ENCODE measurements at regions not wholly inside any gene's neighbourhood (a gene's known extent, or its start where the extent isn't known, plus 50 kb on each side); places are given as distances from the start of the nearest gene placed in this dataset.
A peak's percentile ranks its signal among the peaks of the same experiment; 100 is the strongest.

DNA sequence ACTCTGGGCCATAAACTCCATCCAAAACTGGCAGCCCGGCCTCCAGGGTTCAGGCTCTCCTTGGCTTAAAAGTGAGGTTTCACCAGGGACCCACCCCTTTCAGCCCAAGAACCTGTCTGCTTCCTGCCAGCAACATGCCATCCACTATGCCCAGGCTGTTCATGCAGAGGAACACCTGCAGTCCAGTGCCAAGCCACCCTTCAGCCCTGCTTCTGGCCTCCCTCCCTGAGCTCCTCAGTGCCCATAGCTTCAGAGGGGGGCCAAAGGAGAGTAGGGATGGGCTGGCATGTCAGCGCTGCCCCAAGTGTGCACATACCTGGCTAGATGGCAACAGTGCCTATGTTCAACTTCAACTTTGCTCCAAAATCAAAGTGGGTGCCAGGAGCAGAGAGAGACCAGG lies 166.9 kb upstream of the MRPS30 start:
- BruUV-seq (replicated peaks) = no TSS peak

DNA sequence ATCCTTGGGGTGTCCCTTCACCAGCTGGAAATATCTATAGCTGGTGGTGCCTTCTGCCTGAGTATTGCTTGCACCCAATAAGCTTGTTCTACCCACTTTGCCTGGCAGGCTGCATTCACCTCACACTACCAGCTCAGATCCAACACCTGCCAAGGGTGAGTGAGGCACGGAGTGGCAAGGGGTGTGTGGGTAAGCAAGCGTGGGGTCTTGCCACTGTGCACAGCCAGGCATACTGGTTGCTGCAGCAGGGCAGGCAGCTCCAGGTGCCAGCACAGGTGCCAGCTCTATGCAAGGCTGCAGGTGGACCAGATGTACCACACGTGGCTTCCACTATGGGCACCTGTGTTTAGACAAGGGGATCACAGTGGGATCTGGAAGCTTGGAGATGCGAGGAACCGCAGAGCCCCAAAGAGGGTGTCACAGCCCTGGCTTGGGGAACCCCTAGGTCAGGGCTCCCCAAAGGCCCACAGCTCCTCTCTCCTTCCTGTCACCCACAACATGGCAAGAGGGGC lies 167.7 kb upstream of the MRPS30 start:
- Histone ChIP-seq H2AFZ (ENCODE audit: low read length) (no peak overlapping the region), H3K9me3 (ENCODE audit: low read length) (0 out of 2 replicates have a peak, but pooled peaks cover 5% of the 10 kb centered on the region), H3K36me3 (replicated peaks in 1 of 2; ENCODE audit: control insufficient read depth in 1 of 2, insufficient read depth in 2 of 2, low read length in 2 of 2) (no peaks in the 10 kb centered on the region), H3K4me3 (replicated peaks in 1 of 3; ENCODE audit: insufficient read depth in 1 of 3, low read depth in 2 of 3, low read length in 3 of 3) (no peak overlapping the region), H3K9ac (ENCODE audit: insufficient read depth, low read depth, low read length) (no peak overlapping the region), H3K4me2 (ENCODE audit: low read depth, low read length) (no peak overlapping the region), H3K27me3 (ENCODE audit: control insufficient read depth in 1 of 2, insufficient read depth in 2 of 2, low read length in 2 of 2) (no peaks in the 10 kb centered on the region), H3K79me2 (ENCODE audit: insufficient read depth, low read length) (no peaks in the 10 kb centered on the region), H3K27ac (ENCODE audit: extremely low read length, insufficient read depth, low read length) (no peak overlapping the region), H3K4me1 (ENCODE audit: insufficient read depth, low read length) (no peaks in the 10 kb centered on the region), H4K20me1 (ENCODE audit: insufficient read depth, low read length) (no peaks in the 10 kb centered on the region)
- BruUV-seq (replicated peaks) = no TSS peak
- intact Hi-C loops (cut with micrococcal nuclease; ENCODE audit: unreplicated experiment) (no loop called here), in situ Hi-C loops (cut with HindIII; ENCODE audit: extremely low pct_ligation_motif_present, low pct_unique_long_range_greater_than_20kb) (no loop called here)
- ATAC-seq (no peak), FAIRE-seq (no peak), DNase-seq (ENCODE audit: low spot score) (no peak)
- POLR2A ChIA-PET = no interaction called here
- no peak for TF ChIP-seq SNAI1 (CRISPR knock-in tag; IDR thresholded peaks at IDR 0.05; ENCODE audit: borderline replicate concordance)
- TF ChIP-seq, protein P1, sequence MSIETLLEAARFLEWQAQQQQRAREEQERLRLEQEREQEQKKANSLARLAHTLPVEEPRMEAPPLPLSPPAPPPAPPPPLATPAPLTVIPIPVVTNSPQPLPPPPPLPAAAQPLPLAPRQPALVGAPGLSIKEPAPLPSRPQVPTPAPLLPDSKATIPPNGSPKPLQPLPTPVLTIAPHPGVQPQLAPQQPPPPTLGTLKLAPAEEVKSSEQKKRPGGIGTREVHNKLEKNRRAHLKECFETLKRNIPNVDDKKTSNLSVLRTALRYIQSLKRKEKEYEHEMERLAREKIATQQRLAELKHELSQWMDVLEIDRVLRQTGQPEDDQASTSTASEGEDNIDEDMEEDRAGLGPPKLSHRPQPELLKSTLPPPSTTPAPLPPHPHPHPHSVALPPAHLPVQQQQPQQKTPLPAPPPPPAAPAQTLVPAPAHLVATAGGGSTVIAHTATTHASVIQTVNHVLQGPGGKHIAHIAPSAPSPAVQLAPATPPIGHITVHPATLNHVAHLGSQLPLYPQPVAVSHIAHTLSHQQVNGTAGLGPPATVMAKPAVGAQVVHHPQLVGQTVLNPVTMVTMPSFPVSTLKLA (IDR thresholded peaks at IDR 0.05) = peak; percentile 45; the same call in 1 of the 2 replicates
- TF ChIP-seq NFIC (IDR thresholded peaks at IDR 0.05; ENCODE audit: low read length) = no peak
- CTCF ChIA-PET (ENCODE audit: low intra/inter-chr PET ratio, low total read pairs) = no interaction called here
- WGBS (ENCODE audit: low lambda C conversion rate) = 0% methylated on average over 2 of the region's 5 CpGs

More for the DNA sequence above, 166.9 kb upstream of the MRPS30 start:
- intact Hi-C loops (cut with micrococcal nuclease; ENCODE audit: unreplicated experiment) (no loop called here), in situ Hi-C loops (cut with HindIII; ENCODE audit: extremely low pct_ligation_motif_present, low pct_unique_long_range_greater_than_20kb) (no loop called here)
- Histone ChIP-seq H3K27me3 (ENCODE audit: control insufficient read depth in 1 of 2, insufficient read depth in 2 of 2, low read length in 2 of 2) (no peaks in the 10 kb centered on the region), H2AFZ (ENCODE audit: low read length) (no peak overlapping the region), H3K36me3 (replicated peaks in 1 of 2; ENCODE audit: control insufficient read depth in 1 of 2, insufficient read depth in 2 of 2, low read length in 2 of 2) (no peaks in the 10 kb centered on the region), H3K9me3 (ENCODE audit: low read length) (0 out of 2 replicates have a peak, but pooled peaks cover 5% of the 10 kb centered on the region), H3K4me1 (ENCODE audit: insufficient read depth, low read length) (no peaks in the 10 kb centered on the region), H3K27ac (ENCODE audit: extremely low read length, insufficient read depth, low read length) (no peak overlapping the region), H3K4me3 (replicated peaks in 1 of 3; ENCODE audit: insufficient read depth in 1 of 3, low read depth in 2 of 3, low read length in 3 of 3) (no peak overlapping the region), H3K9ac (ENCODE audit: insufficient read depth, low read depth, low read length) (no peak overlapping the region), H4K20me1 (ENCODE audit: insufficient read depth, low read length) (no peaks in the 10 kb centered on the region), H3K4me2 (ENCODE audit: low read depth, low read length) (no peak overlapping the region), H3K79me2 (ENCODE audit: insufficient read depth, low read length) (no peaks in the 10 kb centered on the region)
- ChIA-PET POLR2A (no interaction called here), CTCF (ENCODE audit: low intra/inter-chr PET ratio, low total read pairs) (no interaction called here)
- WGBS (ENCODE audit: low lambda C conversion rate) = 0% methylated on average over 1 of the region's 2 CpGs
- ATAC-seq (no peak), DNase-seq (ENCODE audit: low spot score) (no peak), FAIRE-seq (no peak)
- TF ChIP-seq SP1 (IDR thresholded peaks at IDR 0.05) (no peak), SP1 (CRISPR knock-in tag; IDR thresholded peaks at IDR 0.05) (no peak), NFKBIZ (CRISPR knock-in tag; IDR thresholded peaks at IDR 0.05) (no peak), ZNF780A (CRISPR knock-in tag; IDR thresholded peaks at IDR 0.05) (no peak), NFE2L1 (CRISPR knock-in tag; IDR thresholded peaks at IDR 0.05; ENCODE audit: borderline replicate concordance) (no peak), ZNF777 (CRISPR knock-in tag; IDR thresholded peaks at IDR 0.05) (no peak), ZSCAN22 (CRISPR knock-in tag; IDR thresholded peaks at IDR 0.05) (no peak), HNRNPH1 (optimal IDR thresholded peaks at IDR 0.05; ENCODE audit: low read depth, low read length) (no peak)
- TF ChIP-seq, protein P2, sequence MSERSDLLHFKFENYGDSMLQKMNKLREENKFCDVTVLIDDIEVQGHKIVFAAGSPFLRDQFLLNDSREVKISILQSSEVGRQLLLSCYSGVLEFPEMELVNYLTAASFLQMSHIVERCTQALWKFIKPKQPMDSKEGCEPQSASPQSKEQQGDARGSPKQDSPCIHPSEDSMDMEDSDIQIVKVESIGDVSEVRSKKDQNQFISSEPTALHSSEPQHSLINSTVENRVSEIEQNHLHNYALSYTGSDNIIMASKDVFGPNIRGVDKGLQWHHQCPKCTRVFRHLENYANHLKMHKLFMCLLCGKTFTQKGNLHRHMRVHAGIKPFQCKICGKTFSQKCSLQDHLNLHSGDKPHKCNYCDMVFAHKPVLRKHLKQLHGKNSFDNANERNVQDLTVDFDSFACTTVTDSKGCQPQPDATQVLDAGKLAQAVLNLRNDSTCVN (CRISPR knock-in tag; IDR thresholded peaks at IDR 0.05; ENCODE audit: borderline replicate concordance) = no peak

Measured in HepG2 (cell line).